ENCODE measurements at regions not wholly inside any gene's neighbourhood (a gene's known extent, or its start where the extent isn't known, plus 50 kb on each side); places are given as distances from the start of the nearest gene placed in this dataset.

- peaks cover 4% of the 10 kb centered on the region for H3K27me3 Mint-ChIP-seq (ENCODE audit: low read depth, poor library complexity)
- H3K9me3 Mint-ChIP-seq: peaks cover 23% of the 10 kb centered on the region
- peaks cover 7% of the 10 kb centered on the region for H3K4me1 Mint-ChIP-seq
- no peak overlapping the region for H3K4me3 Mint-ChIP-seq
- TF ChIP-seq, protein P1, sequence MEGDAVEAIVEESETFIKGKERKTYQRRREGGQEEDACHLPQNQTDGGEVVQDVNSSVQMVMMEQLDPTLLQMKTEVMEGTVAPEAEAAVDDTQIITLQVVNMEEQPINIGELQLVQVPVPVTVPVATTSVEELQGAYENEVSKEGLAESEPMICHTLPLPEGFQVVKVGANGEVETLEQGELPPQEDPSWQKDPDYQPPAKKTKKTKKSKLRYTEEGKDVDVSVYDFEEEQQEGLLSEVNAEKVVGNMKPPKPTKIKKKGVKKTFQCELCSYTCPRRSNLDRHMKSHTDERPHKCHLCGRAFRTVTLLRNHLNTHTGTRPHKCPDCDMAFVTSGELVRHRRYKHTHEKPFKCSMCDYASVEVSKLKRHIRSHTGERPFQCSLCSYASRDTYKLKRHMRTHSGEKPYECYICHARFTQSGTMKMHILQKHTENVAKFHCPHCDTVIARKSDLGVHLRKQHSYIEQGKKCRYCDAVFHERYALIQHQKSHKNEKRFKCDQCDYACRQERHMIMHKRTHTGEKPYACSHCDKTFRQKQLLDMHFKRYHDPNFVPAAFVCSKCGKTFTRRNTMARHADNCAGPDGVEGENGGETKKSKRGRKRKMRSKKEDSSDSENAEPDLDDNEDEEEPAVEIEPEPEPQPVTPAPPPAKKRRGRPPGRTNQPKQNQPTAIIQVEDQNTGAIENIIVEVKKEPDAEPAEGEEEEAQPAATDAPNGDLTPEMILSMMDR (IDR thresholded peaks at IDR 0.05): no peak
- no peak for DNase-seq
- H3K27ac Mint-ChIP-seq: no peak overlapping the region
- H3K36me3 Mint-ChIP-seq (ENCODE audit: low read depth): peaks cover 16% of the 10 kb centered on the region
Observed at GRCh38 chr2:167555098-167555720, 666.9 kb downstream of the XIRP2 start.

DNA sequence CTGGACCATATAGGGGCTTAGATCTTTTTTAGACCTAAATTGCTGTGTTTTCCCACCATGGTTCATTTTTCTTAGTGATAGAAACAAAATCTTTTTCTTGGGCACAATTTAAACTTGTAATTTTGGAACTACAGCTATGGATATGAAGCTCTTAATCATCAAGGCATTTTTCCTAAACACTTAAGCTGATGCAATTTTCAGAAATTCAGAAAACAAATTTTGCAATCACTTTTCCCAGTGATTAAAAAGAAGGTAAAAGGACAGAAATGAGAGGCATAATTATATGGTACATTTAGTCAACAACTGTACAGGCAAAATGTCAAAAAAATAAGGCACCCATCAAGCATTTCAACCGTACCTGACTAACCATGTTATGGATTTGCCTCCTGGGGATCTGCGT, 665.4 kb downstream of the XIRP2 start:
- Mint-ChIP-seq H3K4me3 (no peak overlapping the region), H3K4me1 (peaks cover 7% of the 10 kb centered on the region)
- DNase-seq: no peak

GRCh38 chr2:167551416-167551815, 663.1 kb downstream of the XIRP2 start:
- Mint-ChIP-seq H3K9me3 (no peaks in the 10 kb centered on the region), H3K4me3 (no peak overlapping the region)

More for the DNA sequence above, 665.4 kb downstream of the XIRP2 start:
- H3K9me3 Mint-ChIP-seq: peaks cover 11% of the 10 kb centered on the region
- no peak overlapping the region for H3K27ac Mint-ChIP-seq
- H3K36me3 Mint-ChIP-seq (ENCODE audit: low read depth): peaks cover 10% of the 10 kb centered on the region
- TF ChIP-seq, protein P1 (IDR thresholded peaks at IDR 0.05): no peak
- H3K27me3 Mint-ChIP-seq (ENCODE audit: low read depth, poor library complexity): peaks cover 4% of the 10 kb centered on the region

DNA sequence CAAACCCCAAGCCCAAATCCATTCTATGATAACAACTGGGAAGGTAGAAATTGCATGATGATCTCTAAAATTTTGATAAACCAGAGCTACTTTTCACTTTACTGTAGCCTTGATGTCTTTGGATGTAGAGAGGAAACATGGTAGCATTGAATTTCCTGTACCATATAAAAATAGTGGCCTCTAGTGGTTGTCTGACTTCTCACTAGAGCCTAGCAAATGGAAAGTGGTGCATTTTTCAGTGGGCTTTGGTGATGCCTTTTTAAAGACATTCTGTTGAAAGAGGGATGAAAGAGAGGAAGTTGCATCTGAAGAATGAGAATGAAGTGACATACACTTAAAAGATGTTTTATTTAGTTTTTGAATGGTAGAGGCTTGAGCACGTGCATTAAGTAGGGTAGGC, 662.2 kb downstream of the XIRP2 start:
- Mint-ChIP-seq H3K4me1 (peaks cover 7% of the 10 kb centered on the region), H3K27ac (no peak overlapping the region), H3K27me3 (ENCODE audit: low read depth, poor library complexity) (peaks cover 6% of the 10 kb centered on the region), H3K4me3 (no peak overlapping the region), H3K36me3 (ENCODE audit: low read depth) (no peaks in the 10 kb centered on the region), H3K9me3 (no peaks in the 10 kb centered on the region)
- DNase-seq: no peak
- TF ChIP-seq, protein P1 (IDR thresholded peaks at IDR 0.05): peak; percentile 16

More at GRCh38 chr2:167551416-167551815, 663.1 kb downstream of the XIRP2 start:
- H3K4me1 Mint-ChIP-seq: peaks cover 7% of the 10 kb centered on the region
- H3K27ac Mint-ChIP-seq: no peak overlapping the region
- DNase-seq: no peak
- TF ChIP-seq, protein P1 (IDR thresholded peaks at IDR 0.05): no peak
- no peaks in the 10 kb centered on the region for H3K36me3 Mint-ChIP-seq (ENCODE audit: low read depth)
- peaks cover 6% of the 10 kb centered on the region for H3K27me3 Mint-ChIP-seq (ENCODE audit: low read depth, poor library complexity)

DNA sequence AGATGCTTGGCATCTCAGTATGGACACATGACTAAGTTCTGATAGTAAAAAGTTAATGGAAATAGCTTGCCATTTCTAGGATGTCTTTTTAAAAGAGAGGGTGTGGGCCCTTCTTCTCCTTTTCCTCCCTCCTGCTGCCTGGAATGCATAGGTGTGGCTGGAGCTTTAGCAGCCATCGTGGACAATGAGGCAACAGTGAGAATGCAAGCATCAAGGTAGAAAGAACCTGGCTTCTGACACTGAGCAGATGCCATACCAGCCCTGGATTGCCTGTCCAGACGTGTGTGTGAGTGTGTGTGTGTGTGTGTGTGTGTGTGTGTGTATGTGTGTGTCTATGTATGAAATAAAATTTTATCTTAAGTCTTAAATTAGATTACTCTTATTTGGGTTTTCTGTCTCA, 660.1 kb downstream of the XIRP2 start:
- TF ChIP-seq, protein P1 (IDR thresholded peaks at IDR 0.05): no peak
- no peak overlapping the region for H3K27ac Mint-ChIP-seq
- no peak overlapping the region for H3K4me3 Mint-ChIP-seq
- no peaks in the 10 kb centered on the region for H3K36me3 Mint-ChIP-seq (ENCODE audit: low read depth)
- H3K9me3 Mint-ChIP-seq: no peaks in the 10 kb centered on the region
- H3K4me1 Mint-ChIP-seq: peaks cover 7% of the 10 kb centered on the region
- no peak for DNase-seq
- H3K27me3 Mint-ChIP-seq (ENCODE audit: low read depth, poor library complexity): peaks cover 6% of the 10 kb centered on the region

- TF ChIP-seq, protein P1 (IDR thresholded peaks at IDR 0.05): no peak
- Mint-ChIP-seq H3K27ac (no peak overlapping the region), H3K4me3 (no peak overlapping the region), H3K9me3 (no peaks in the 10 kb centered on the region), H3K4me1 (no peaks in the 10 kb centered on the region), H3K36me3 (ENCODE audit: low read depth) (no peaks in the 10 kb centered on the region), H3K27me3 (ENCODE audit: low read depth, poor library complexity) (peaks cover 3% of the 10 kb centered on the region)
- DNase-seq: no peak
Observed at GRCh38 chr2:167544602-167545001, 656.3 kb downstream of the XIRP2 start.
